HT1080 (cell line): ENCODE measurements at regions not wholly inside any gene's neighbourhood (a gene's known extent, or its start where the extent isn't known, plus 50 kb on each side); places are given as distances from the start of the nearest gene placed in this dataset.
A peak's percentile ranks its signal among the peaks of the same experiment; 100 is the strongest.
"Not testable (repeated sequence)": the region's sequence is repeated elsewhere in the genome, so short reads cannot be mapped to it uniquely, and the experiment has no call there.

Experiments used
- DNase-seq: peaks from one replicate; pipeline ENCODE4 v3.0.0-alpha.2; 2015; ENCODE audit warnings: low read depth

DNA sequence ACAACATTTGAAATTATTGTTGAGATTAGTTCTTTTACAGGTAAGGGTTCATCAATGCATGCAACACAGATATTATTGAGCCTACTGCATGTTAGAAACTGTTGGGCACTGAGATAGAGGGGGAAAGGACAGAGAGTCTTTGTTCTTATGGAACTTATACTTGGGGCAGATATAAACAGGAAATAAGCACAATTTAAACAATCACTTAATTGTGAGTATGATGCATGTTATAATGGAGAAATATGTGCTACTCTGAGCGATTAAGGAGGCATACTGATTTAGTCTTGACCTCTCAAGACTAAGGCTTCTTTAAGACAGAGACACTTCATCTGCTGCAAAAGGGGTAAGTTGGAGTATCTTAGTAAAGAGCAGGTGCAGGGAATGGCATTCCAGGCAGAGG lies 593.3 kb downstream of the CCSER2 start:
- DNase-seq = no peak

- no peak for DNase-seq
Measured at GRCh38 chr10:84924131-84924530, 595.7 kb downstream of the CCSER2 start.

DNA sequence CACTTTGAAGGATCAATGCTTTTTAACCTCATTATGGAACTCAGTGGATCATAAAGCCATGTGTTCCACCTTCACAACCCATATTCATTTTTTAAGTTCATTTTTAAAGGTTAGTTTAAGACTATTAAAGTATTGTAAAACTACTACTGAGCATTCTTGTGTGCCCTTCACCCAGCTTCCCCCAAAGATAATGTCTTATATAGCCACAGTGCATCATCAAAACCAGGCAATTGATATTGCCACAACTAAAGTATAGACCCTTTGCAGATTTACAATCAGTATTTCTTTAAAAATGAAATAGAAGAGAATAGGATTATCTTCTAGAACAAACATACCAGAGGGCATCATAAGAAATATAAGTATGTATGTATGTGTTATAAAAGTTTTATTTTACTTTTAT lies 597.1 kb downstream of the CCSER2 start:
- no peak for DNase-seq

- peak; percentile 32 for DNase-seq
Measured at GRCh38 chr10:84933402-84933801, 605.0 kb downstream of the CCSER2 start.

- no peak for DNase-seq
Measured at GRCh38 chr10:84935772-84936171, 607.4 kb downstream of the CCSER2 start.

- DNase-seq = no peak
Measured at GRCh38 chr10:84938117-84938905, 609.9 kb downstream of the CCSER2 start.

GRCh38 chr10:84943541-84943940 lies 615.2 kb downstream of the CCSER2 start:
- DNase-seq = no peak

- no peak for DNase-seq
Measured at GRCh38 chr10:84944187-84944586, 615.8 kb downstream of the CCSER2 start.

- no peak for DNase-seq
Measured at GRCh38 chr10:84945791-84946190, 617.4 kb downstream of the CCSER2 start.

- no peak for DNase-seq
Measured at GRCh38 chr10:84946904-84947303, 618.5 kb downstream of the CCSER2 start.

DNA sequence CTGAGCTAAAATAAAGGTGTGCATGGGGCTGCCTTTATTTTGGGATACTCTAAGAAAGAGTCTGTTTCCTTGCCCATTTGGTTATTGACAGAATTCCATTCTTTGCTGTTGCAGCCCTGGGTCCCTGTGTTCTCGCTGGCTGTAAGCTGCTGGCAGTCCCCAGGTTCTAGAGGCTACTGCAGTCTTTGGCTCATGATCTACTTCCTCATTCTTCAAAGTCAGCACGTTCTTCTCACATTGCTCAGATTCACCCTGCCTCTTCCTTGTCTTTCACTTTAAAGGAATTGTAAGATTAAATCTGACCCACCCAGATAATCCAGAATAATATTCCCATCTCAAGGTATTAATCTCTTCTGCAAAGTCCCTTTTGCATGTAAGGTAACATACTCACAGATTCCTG lies 620.3 kb downstream of the CCSER2 start:
- no peak for DNase-seq

- DNase-seq = no peak
Measured at GRCh38 chr10:84951616-84952015, 623.2 kb downstream of the CCSER2 start.

DNA sequence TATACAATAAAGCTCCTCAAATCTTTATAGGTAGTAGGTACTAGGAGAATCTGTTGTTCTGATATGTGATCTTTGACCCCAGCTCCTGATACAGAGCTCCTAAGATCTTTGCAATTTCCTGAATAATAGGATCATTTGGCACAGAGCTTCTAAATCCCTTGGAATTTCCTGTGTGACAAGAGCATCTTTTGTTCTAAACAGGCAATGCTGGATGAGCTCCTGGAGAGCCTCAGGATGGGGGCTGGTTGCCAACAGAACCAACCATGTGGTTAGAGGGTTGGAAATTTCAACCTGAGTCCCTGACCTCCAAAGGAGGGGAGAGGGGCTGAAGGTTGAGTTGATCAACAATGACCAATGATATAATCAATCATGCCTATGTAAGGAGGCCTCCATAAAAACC lies 629.0 kb downstream of the CCSER2 start:
- DNase-seq = peak; percentile 56

DNA sequence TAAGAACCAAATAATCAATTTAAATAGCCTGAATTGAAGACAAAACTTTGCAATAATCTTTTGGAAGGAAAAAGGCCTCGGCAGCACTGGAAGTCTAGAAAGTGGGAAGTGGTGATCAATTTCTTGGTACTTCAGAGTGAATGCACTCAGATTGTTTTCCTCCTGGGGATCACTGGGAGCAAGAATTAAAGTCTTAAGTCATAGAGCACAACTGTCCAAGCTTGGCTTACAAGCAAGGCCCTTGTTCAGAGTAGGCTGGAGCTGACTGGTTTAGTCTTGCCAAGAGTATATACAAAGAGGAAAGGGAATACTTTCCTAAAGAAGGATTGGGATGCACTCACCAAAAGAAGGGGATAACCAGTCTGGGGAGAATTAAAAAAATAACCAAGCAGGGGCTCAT lies 637.1 kb downstream of the CCSER2 start:
- no peak for DNase-seq

GRCh38 chr10:84966708-84967441 lies 638.5 kb downstream of the CCSER2 start:
- DNase-seq = no peak

GRCh38 chr10:84969297-84969696 lies 640.9 kb downstream of the CCSER2 start:
- DNase-seq = not testable (repeated sequence)

DNA sequence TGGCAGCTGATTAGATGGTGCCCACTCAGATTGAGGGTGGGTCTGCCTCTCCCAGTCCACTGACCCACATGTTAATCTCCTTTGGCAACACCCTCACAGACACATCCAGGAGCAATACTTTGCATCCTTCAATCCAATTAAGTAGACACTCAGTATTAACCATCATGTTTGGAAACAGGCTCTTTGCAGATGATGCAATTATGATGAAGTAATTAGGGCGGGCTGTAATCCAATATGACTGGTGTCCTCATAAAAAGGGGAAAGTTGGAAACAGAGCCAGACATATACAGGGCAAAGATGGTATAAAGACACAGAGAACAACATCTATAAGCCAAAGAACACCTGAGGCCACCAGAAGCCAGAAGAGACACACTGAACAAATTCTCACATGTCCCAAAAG lies 658.6 kb downstream of the CCSER2 start:
- no peak for DNase-seq

GRCh38 chr10:84988011-84988410 lies 659.6 kb downstream of the CCSER2 start:
- no peak for DNase-seq

DNA sequence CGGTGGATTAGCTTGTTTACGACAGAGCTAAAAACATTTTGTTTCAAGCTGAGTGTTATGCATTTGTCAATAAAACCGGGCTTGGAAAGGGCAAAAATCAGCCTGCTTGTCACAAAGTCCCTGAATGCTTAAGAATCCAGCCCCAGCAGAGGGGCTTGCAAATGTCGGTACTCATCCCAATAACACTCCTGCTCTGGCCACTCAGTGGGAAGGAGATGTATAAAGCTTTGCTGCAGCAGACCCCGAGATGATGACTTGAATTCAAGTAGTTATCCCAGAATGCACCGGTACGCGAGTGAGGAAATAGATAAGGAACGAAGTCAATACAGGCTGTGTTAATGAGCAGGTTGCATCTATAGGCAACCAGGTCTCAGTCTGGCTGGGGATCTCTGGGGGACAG lies 662.3 kb downstream of the CCSER2 start:
- DNase-seq = no peak

DNA sequence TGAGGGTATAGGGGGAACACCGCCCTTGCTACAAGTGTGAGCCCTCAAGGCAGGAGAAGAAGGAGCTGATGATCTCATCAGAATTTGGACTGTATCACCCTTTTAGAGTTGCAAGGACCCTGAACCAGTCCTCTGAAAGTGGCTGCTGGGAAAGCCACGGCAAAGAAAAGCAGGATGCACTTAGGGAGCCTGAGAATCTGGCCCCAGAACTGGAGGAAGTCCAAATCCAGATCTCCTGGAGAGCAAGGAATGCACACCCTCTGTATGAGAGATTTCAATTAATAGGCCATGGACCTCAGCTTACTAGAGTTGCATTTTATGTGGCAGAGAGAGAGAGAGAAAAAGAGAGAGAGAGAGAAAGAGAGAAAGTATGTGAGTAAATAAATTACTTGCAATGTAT lies 662.9 kb downstream of the CCSER2 start:
- DNase-seq = no peak

DNA sequence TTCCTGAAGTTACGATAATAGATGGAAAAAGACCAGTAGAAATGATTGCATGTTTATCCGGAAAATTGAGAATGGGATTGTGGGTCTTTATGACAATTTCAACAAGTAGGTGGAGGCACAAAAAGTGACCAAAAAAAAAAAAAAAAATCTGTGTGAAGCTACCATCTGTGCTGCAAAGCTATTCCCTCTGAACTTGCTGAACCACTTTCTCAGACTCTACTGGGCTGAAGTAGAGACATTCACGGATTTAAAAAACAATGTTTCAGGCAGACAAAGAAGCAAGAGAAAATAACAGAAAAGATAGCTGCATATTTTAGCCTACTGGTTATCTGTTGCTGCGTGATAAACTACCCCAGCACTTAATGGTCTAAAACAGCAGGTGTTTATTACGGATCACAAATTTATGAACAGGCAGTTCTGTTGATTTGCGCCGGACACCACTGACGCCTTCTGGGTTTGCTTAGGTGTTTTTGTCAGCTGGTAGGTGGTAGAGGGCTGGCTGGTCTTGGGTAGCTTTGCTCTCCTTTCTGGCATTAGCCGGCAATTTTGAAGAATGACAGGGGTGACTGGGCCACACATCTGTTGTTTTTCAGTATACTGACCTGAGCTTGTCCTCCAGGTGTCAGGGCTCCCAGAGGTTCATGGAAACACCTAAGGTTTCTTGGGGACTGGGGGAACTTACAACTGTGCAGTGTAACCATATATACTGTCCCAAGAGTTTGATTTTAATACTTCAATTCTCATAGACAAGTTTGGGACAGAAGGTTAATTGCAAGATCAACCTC lies 665.1 kb downstream of the CCSER2 start:
- DNase-seq = no peak

DNA sequence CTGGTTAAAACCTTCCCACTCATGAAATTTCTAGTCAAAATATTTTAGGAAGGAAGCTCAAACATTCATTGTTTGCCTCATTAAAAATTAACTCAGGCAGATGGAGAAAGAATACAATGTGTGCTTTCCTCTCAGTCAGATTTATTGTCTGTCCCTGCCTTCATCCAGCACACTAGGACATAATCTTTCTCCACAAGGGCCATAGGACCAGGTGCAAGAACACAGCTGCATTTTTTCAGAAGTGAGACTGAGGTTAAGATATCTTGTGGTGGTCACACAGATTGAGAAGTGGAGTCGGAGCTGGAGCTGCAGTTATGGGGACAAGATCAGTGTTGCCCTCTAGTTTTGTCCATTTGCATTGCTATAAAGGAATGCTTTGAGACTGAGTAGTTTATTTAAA lies 666.3 kb downstream of the CCSER2 start:
- no peak for DNase-seq
